Spleen (tissue), 11 donors: ENCODE measurements at regions not wholly inside any gene's neighbourhood (a gene's known extent, or its start where the extent isn't known, plus 50 kb on each side); places are given as distances from the start of the nearest gene placed in this dataset.

Source experiments
- DNase-seq: peaks from one replicate; pipeline ENCODE4 v3.0.0-alpha.2; 2020
- H3K27ac ChIP-seq, 8 donors: fragments of 200-600 bp; sonication (generic) in 7 of 8; 1 replicate in 4 of 8; 2 replicates in 4 of 8; pipeline versions ENCODE4 v1.5.0 to v1.8.0; 2016 to 2021; ENCODE audit warnings: inconsistent platforms in 4 of 8, mild to moderate bottlenecking in 4 of 8, moderate library complexity in 1 of 8
- H3K27me3 ChIP-seq, 7 donors: fragments of 200-600 bp; sonication (generic) in 6 of 7; replicated peaks in 1 of 7; 1 replicate in 4 of 7; 2 replicates in 3 of 7; pipeline versions ENCODE4 v1.5.0 to v1.8.0; 2016 to 2021; ENCODE audit warnings: inconsistent platforms in 3 of 7, mild to moderate bottlenecking in 1 of 7
- H3K36me3 ChIP-seq, 6 donors: fragments of 200-600 bp; sonication (generic) in 5 of 6; 1 replicate in 4 of 6; 2 replicates in 2 of 6; pipeline versions ENCODE4 v1.5.0 to v1.8.0; 2016 to 2021; ENCODE audit warnings: inconsistent platforms in 2 of 6
- H3K4me1 ChIP-seq, 6 donors: fragments of 200-600 bp; sonication (generic) in 5 of 6; 1 replicate in 3 of 6; 2 replicates in 3 of 6; pipeline versions ENCODE4 v1.5.0 to v1.8.0; 2016 to 2021; ENCODE audit warnings: inconsistent platforms in 3 of 6
- H3K4me3 ChIP-seq, 8 donors: fragments of 200-600 bp; sonication (generic) in 7 of 8; 1 replicate in 4 of 8; 2 replicates in 4 of 8; pipeline versions ENCODE4 v1.5.0 to v1.8.0; 2016 to 2021; ENCODE audit warnings: inconsistent platforms in 4 of 8, mild to moderate bottlenecking in 4 of 8, moderate library complexity in 2 of 8
- H3K9me3 ChIP-seq, 8 donors: fragments of 200-600 bp; sonication (generic) in 7 of 8; 1 replicate in 4 of 8; 2 replicates in 4 of 8; pipeline versions ENCODE4 v1.5.0 to v1.8.0; 2016 to 2021; ENCODE audit warnings: inconsistent platforms in 4 of 8
- CTCF ChIP-seq, 11 experiments: fragments of 200-600 bp in 7 of 11; fragments of 450-650 bp in 4 of 11; sonication (generic) in 4 of 11; IDR thresholded peaks in 8 of 11; conservative IDR thresholded peaks in 3 of 11; 1 replicate in 7 of 11; 2 replicates in 4 of 11; pipeline versions ENCODE4 v1.4.0 to v1.8.0; 2016 to 2021; ENCODE audit warnings: antibody characterized with exemption in 11 of 11, inconsistent platforms in 4 of 11, mild to moderate bottlenecking in 1 of 11
- POLR2A ChIP-seq, 3 donors: fragments of 450-650 bp; IDR thresholded peaks; one replicate each; pipeline ENCODE4 v1.5.1; 2017; ENCODE audit warnings: antibody characterized with exemption in 3 of 3, mild to moderate bottlenecking in 1 of 3
- POLR2AphosphoS5 ChIP-seq, 3 donors: sonication (generic); formaldehyde crosslinking; IDR thresholded peaks; one replicate each; pipeline ENCODE4 v1.5.1; 2017; ENCODE audit warnings: antibody characterized with exemption in 3 of 3
- WGBS, 5 donors: extraction: QIAGEN DNeasy Blood & Tissue Kit in 3 of 5; methylation state at CpG; one replicate each; pipeline versions ENCODE4 v1.1.5 to v1.1.7; 2013 to 2018; 5-methylcytosine and 5-hydroxymethylcytosine counted together
- intact Hi-C: fragments of 100-400 bp; cut with DNase I; formaldehyde crosslinking; loops from one replicate; pipeline ENCODE4 v1.15.0; 2023; ENCODE audit warnings: low total_unique reads
- donor health status: healthy with polysubstance abuse.
- donor health status: DM: no; HTN: no; CAD: no; lungs with moderate emphysema.
- donor health status: DM: no; HTN: no; CAD: no.
- donor health status: Bipolar disorder and iron deficiency.
- donor health status: healthy.
- donor health status: DM: no; HTN: no; CAD: no.
- donor health status: DM: yes; HTN: yes; CAD: no.

GRCh38 chr13:105904034-105904742, 631.3 kb downstream of the EFNB2 start:
- TF ChIP-seq POLR2AphosphoS5 (IDR thresholded peaks at IDR 0.05) (no peak), POLR2A (IDR thresholded peaks at IDR 0.05) (no peak), CTCF (IDR thresholded peaks at IDR 0.05 in 8 of 11, conservative IDR thresholded peaks at IDR 0.05 in 3 of 11) (no peak)
- Histone ChIP-seq H3K4me3 (no peak overlapping the region), H3K27me3 (no peaks in the 10 kb centered on the region), H3K4me1 (no peaks in the 10 kb centered on the region), H3K27ac (no peak overlapping the region), H3K9me3 (no peaks in the 10 kb centered on the region), H3K36me3 (no peaks in the 10 kb centered on the region)
- intact Hi-C loops: no loop called here
- 88 to 94% (median 91%) methylated on average over 9 of the region's 9 CpGs for WGBS, 5 donors
- no peak for DNase-seq

GRCh38 chr13:105902396-105902795, 633.1 kb downstream of the EFNB2 start:
- intact Hi-C loops: no loop called here
- H3K9me3 ChIP-seq: peaks cover 0 to 2% (median 0%) of the 10 kb centered on the region in 8 donors
- no peaks in the 10 kb centered on the region for H3K4me1 ChIP-seq
- no peak for DNase-seq
- H3K36me3 ChIP-seq: no peaks in the 10 kb centered on the region
- 69 to 76% (median 70%) methylated on average over 2 of the region's 2 CpGs for WGBS, 5 donors
- TF ChIP-seq POLR2AphosphoS5 (IDR thresholded peaks at IDR 0.05): no peak
- no peak for TF ChIP-seq POLR2A (IDR thresholded peaks at IDR 0.05)
- TF ChIP-seq CTCF (IDR thresholded peaks at IDR 0.05 in 8 of 11, conservative IDR thresholded peaks at IDR 0.05 in 3 of 11): no peak
- H3K4me3 ChIP-seq: no peak overlapping the region
- no peaks in the 10 kb centered on the region for H3K27me3 ChIP-seq
- no peak overlapping the region for H3K27ac ChIP-seq

GRCh38 chr13:105897575-105897974, 637.9 kb downstream of the EFNB2 start:
- no peaks in the 10 kb centered on the region for H3K4me1 ChIP-seq
- H3K36me3 ChIP-seq: no peaks in the 10 kb centered on the region
- intact Hi-C loops: no loop called here
- 84 to 94% (median 88%) methylated on average over 6 of the region's 6 CpGs for WGBS, 5 donors
- H3K27ac ChIP-seq: no peak overlapping the region
- DNase-seq: no peak
- H3K9me3 ChIP-seq: peaks cover 0 to 6% (median 0%) of the 10 kb centered on the region in 8 donors
- TF ChIP-seq POLR2AphosphoS5 (IDR thresholded peaks at IDR 0.05) (no peak), POLR2A (IDR thresholded peaks at IDR 0.05) (no peak), CTCF (IDR thresholded peaks at IDR 0.05 in 8 of 11, conservative IDR thresholded peaks at IDR 0.05 in 3 of 11) (no peak)
- no peaks in the 10 kb centered on the region for H3K27me3 ChIP-seq
- no peak overlapping the region for H3K4me3 ChIP-seq

GRCh38 chr13:105894697-105895096, 640.8 kb downstream of the EFNB2 start:
- intact Hi-C loops: no loop called here
- Histone ChIP-seq H3K36me3 (no peaks in the 10 kb centered on the region), H3K27ac (no peak overlapping the region), H3K4me1 (no peaks in the 10 kb centered on the region), H3K4me3 (no peak overlapping the region), H3K9me3 (peaks cover 0 to 12% (median 0%) of the 10 kb centered on the region in 8 donors), H3K27me3 (no peaks in the 10 kb centered on the region)
- TF ChIP-seq POLR2AphosphoS5 (IDR thresholded peaks at IDR 0.05): no peak
- no peak for TF ChIP-seq POLR2A (IDR thresholded peaks at IDR 0.05)
- TF ChIP-seq CTCF (IDR thresholded peaks at IDR 0.05 in 8 of 11, conservative IDR thresholded peaks at IDR 0.05 in 3 of 11): no peak
- no peak for DNase-seq
- 66 to 89% (median 82%) methylated on average over 2 of the region's 2 CpGs for WGBS, 5 donors
